C4-2B (cell line): ENCODE measurements at regions not wholly inside any gene's neighbourhood (a gene's known extent, or its start where the extent isn't known, plus 50 kb on each side); places are given as distances from the start of the nearest gene placed in this dataset.

Experiments
- CTCF ChIP-seq: fragments of 450-650 bp; conservative IDR thresholded peaks from 2 replicates; pipeline ENCODE4 v1.5.1; 2017; ENCODE audit warnings: mild to moderate bottlenecking
- ZFX ChIP-seq: fragments of 450-650 bp; IDR thresholded peaks from 2 replicates; pipeline ENCODE4 v1.6.1; 2017

DNA sequence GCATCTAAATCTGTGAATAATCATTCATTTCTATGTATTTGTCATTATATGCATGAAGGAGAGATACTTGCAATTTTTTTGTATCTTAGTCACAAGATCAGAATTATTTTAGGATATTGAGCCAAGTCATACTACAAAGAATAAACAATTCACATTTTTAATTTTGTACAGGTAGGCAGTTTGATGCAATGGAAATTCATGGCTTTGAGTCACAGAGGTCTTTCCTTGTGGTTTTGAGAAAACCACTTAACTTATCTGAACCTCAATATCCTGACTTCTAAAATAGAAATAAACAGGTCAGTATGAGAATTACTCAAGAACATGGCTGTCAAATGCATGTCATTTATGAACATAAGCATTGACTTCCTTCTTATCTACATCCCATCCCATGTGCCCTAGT, 221.4 kb upstream of the SLC10A2 start:
- TF ChIP-seq CTCF (no peak), ZFX (no peak)
